IPS-20b (cell line): ENCODE measurements at regions not wholly inside any gene's neighbourhood (a gene's known extent, or its start where the extent isn't known, plus 50 kb on each side); places are given as distances from the start of the nearest gene placed in this dataset.

Source experiments
- H3K27ac ChIP-seq: one replicate; pipeline ENCODE4 v1.5.1; 2013; ENCODE audit warnings: low read length
- H3K27me3 ChIP-seq: 2 replicates; pipeline ENCODE4 v1.6.1; 2013; ENCODE audit warnings: mild to moderate bottlenecking, low read length, inconsistent platforms; ENCODE audit not compliant: insufficient read depth
- H3K36me3 ChIP-seq: 2 replicates; pipeline ENCODE4 v1.6.1; 2013; ENCODE audit warnings: low read depth, mild to moderate bottlenecking, inconsistent platforms, low read length, moderate library complexity; ENCODE audit not compliant: insufficient read depth
- H3K4me1 ChIP-seq: 2 replicates; pipeline ENCODE4 v1.6.1; 2013; ENCODE audit warnings: mild to moderate bottlenecking, control low read depth, inconsistent platforms, low read length, moderate library complexity; ENCODE audit not compliant: insufficient read depth
- H3K4me3 ChIP-seq: 2 replicates; pipeline ENCODE4 v1.5.1; 2013; ENCODE audit warnings: mild to moderate bottlenecking, low read length, inconsistent platforms
- H3K9ac ChIP-seq: 2 replicates; pipeline ENCODE4 v1.6.1; 2013; ENCODE audit warnings: low read depth, mild to moderate bottlenecking, inconsistent platforms, low read length, moderate library complexity
- H3K9me3 ChIP-seq: 2 replicates; pipeline ENCODE4 v1.6.1; 2013; ENCODE audit warnings: mild to moderate bottlenecking, low read depth, low read length, inconsistent platforms; ENCODE audit not compliant: insufficient read depth

GRCh38 chr4:31045151-31045550, 325.0 kb downstream of the PCDH7 start:
- Histone ChIP-seq H3K27me3 (no peaks in the 10 kb centered on the region), H3K9me3 (no peaks in the 10 kb centered on the region), H3K4me1 (peaks cover 32% of the 10 kb centered on the region), H3K9ac (no peak overlapping the region), H3K4me3 (no peak overlapping the region), H3K36me3 (no peaks in the 10 kb centered on the region), H3K27ac (no peak overlapping the region)

DNA sequence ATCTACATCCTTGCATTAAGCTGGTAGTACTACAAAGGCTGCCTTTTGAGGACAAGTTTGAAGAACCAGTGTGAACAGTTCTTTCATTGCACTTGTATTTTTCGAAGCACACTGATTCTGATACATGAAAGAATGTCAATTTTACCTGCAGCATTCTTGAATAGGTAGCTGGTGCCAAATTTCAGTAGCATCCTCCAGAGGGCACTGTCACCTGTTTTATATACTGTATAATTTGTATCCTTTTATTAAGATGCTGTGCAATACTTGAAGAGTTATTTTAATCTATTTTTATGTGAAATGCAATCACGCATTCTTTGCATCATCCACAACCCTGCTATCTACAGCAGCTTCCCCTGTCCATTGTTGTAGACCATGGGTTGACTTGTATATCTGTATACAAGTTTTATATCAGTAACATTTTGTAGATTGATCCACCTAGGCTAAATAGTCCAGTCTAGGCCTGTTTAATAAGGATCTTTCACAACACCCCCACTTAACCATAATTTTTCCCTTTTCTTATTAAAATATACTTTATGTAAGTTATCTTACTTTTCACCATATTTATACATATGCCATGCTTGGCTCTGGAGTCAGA, 325.7 kb downstream of the PCDH7 start:
- H3K36me3 ChIP-seq = no peaks in the 10 kb centered on the region

DNA sequence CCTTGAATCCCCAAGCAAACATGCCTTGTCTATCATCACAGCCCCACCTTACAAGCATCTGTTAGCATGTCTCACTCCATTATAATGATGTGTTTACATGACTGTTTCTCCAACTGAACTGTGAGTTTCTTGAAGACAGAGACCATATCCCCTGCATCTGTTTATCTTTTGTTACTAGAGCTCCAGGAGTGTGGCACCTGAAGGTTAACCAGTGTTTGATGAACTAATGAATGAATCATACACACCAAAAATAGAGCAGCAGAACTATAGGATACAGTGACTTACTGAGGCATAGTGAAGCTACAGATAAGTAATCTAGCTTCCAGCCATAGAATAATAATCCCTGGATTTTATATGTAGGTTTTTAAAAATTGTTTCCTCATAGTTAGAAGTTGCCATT, 331.0 kb downstream of the PCDH7 start:
- H3K4me1 ChIP-seq = no peaks in the 10 kb centered on the region
- H3K36me3 ChIP-seq = no peaks in the 10 kb centered on the region
- H3K9me3 ChIP-seq = no peaks in the 10 kb centered on the region
- H3K4me3 ChIP-seq = no peak overlapping the region
- H3K27ac ChIP-seq = no peak overlapping the region
- no peak overlapping the region for H3K9ac ChIP-seq
- H3K27me3 ChIP-seq = no peaks in the 10 kb centered on the region

More for the DNA sequence above, 325.7 kb downstream of the PCDH7 start:
- Histone ChIP-seq H3K9me3 (no peaks in the 10 kb centered on the region), H3K9ac (no peak overlapping the region), H3K27ac (no peak overlapping the region), H3K4me3 (no peak overlapping the region), H3K4me1 (peaks cover 27% of the 10 kb centered on the region), H3K27me3 (no peaks in the 10 kb centered on the region)

DNA sequence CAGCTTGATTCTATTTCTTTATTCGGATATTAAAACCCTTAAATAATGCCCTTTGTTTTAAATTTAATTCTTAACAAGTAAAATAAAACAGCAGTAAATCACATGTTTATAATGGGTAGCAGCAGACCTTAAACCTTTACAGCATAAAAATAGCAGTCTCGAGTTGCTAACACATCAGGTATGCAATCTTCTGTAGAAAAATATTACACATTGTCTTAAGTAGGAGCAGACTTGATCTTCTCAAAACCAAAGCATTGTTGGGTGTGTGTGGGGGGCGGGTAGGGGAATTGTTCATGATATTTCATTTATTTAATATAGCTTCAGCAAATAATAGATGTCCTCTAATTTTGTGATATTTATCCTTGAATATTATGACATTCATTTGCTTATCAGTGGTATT, 331.4 kb downstream of the PCDH7 start:
- Histone ChIP-seq H3K9me3 (no peaks in the 10 kb centered on the region), H3K4me1 (no peaks in the 10 kb centered on the region), H3K4me3 (no peak overlapping the region), H3K27ac (no peak overlapping the region), H3K9ac (no peak overlapping the region), H3K36me3 (no peaks in the 10 kb centered on the region), H3K27me3 (no peaks in the 10 kb centered on the region)

- no peaks in the 10 kb centered on the region for H3K9me3 ChIP-seq
- H3K27me3 ChIP-seq = no peaks in the 10 kb centered on the region
- H3K36me3 ChIP-seq = no peaks in the 10 kb centered on the region
- H3K4me1 ChIP-seq = no peaks in the 10 kb centered on the region
- no peak overlapping the region for H3K4me3 ChIP-seq
- no peak overlapping the region for H3K27ac ChIP-seq
- H3K9ac ChIP-seq = no peak overlapping the region
These were observed 332.4 kb downstream of the PCDH7 start for GRCh38 chr4:31052519-31052918.

GRCh38 chr4:31053451-31053850, 333.3 kb downstream of the PCDH7 start:
- H3K4me3 ChIP-seq = no peak overlapping the region
- H3K4me1 ChIP-seq = no peaks in the 10 kb centered on the region
- no peak overlapping the region for H3K9ac ChIP-seq
- no peak overlapping the region for H3K27ac ChIP-seq
- H3K9me3 ChIP-seq = no peaks in the 10 kb centered on the region
- H3K27me3 ChIP-seq = no peaks in the 10 kb centered on the region
- H3K36me3 ChIP-seq = no peaks in the 10 kb centered on the region

- Histone ChIP-seq H3K36me3 (no peaks in the 10 kb centered on the region), H3K4me3 (no peak overlapping the region), H3K27me3 (no peaks in the 10 kb centered on the region), H3K27ac (no peak overlapping the region), H3K9ac (no peak overlapping the region), H3K9me3 (no peaks in the 10 kb centered on the region), H3K4me1 (no peaks in the 10 kb centered on the region)
These were observed 334.1 kb downstream of the PCDH7 start for GRCh38 chr4:31054295-31054694.

- no peak overlapping the region for H3K4me3 ChIP-seq
- no peak overlapping the region for H3K9ac ChIP-seq
- H3K27ac ChIP-seq = no peak overlapping the region
- no peaks in the 10 kb centered on the region for H3K27me3 ChIP-seq
- no peaks in the 10 kb centered on the region; the same call in 1 of the 2 replicates for H3K4me1 ChIP-seq
- H3K36me3 ChIP-seq = no peaks in the 10 kb centered on the region
- H3K9me3 ChIP-seq = no peaks in the 10 kb centered on the region
These were observed 338.5 kb downstream of the PCDH7 start for GRCh38 chr4:31058656-31059055.

DNA sequence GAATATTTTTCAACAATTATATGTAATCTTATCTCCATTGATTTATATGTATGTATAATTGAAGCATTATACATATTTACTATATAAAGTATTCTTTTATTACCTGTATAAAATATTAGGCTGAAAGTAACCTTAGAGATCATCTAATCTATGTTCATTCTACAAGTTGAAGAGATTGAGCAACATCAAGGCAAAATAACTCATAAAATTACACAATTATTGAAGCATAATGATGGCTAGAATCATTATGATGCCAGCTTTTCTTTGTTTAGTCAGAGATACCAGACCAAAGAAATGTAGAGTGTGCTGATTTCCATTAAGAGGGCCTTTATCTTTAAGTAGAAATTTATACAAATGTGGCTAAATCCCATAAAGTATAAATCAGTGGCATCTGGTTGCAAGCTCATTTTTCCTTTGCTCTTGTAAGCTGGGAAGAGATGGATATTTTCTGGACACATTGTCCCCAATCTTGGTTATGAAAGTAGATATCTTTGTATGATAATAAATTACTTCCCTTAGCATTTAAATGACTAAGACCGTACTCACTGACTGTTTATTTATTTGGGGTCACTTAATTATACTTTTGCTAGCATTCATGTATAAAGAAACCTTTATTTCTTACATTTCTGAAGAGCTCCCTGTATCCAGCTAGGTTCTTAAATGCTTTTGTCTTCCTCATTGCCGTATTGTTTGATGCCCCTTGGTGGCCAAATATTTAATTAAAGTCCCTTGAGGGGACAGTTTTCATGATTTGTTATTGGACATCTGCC, 339.8 kb downstream of the PCDH7 start:
- Histone ChIP-seq H3K9me3 (no peaks in the 10 kb centered on the region), H3K27ac (no peak overlapping the region), H3K36me3 (no peaks in the 10 kb centered on the region), H3K4me1 (no peaks in the 10 kb centered on the region; the same call in 1 of the 2 replicates), H3K9ac (no peak overlapping the region), H3K27me3 (no peaks in the 10 kb centered on the region), H3K4me3 (no peak overlapping the region)

DNA sequence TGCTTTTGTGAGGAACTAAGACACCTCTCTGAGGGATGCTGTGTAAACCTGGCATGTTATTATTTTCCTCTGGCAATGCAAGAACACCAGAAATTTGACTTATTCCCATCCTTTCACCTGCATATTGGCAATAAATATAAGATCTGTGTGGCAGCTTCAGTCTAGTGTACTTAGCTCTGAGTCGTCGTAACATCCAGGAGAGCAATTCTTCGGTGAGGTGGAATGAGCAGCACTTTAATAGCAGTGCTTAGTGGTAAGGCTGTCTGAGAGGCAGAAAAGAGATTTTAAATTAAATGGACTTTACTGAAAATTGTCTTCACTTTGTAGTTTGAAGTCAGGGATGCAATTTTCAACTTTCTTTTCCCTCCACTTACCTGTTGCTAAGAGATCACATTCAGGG, 344.9 kb downstream of the PCDH7 start:
- Histone ChIP-seq H3K4me3 (no peak overlapping the region), H3K9me3 (no peaks in the 10 kb centered on the region), H3K27ac (no peak overlapping the region), H3K4me1 (peaks cover 6% of the 10 kb centered on the region; the same call in 1 of the 2 replicates), H3K36me3 (no peaks in the 10 kb centered on the region), H3K27me3 (no peaks in the 10 kb centered on the region), H3K9ac (no peak overlapping the region)

DNA sequence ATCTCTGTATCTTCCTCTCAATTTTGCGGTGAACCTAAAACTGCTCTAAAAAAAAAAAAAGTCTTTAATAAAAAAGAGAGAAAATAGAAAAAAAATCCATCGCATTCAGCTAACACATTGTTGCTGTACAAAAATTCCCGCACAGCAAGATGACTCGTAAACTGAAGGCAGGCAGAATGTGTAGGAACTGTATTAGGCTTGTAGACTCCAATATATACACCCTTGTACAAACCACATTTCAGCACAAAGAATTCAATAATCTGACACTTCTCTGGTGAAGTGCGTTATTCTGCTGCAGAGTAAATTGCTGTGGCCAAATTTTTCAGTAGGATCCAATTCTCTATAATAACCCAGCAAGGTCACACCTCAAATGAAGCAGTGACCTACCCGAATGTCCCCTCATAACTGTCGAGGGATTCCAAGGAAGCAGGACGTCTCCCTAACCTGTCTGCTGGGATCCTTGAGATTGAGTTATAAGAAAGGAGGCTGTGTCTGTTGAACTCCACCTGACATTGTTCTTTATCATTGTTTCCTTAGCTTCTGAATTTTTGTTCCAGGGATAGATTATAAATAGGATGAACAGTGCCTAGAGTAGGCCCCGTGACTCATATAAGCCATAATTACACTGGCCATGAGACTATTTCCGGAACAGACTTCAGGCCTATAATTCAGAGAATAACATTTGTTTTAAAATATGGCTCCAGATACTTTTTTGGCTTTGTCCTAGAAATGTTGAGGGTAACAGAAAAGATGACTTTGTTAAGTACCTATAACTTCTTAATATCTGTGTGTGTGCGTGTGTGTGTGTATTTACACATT, 348.3 kb downstream of the PCDH7 start:
- H3K27ac ChIP-seq = no peak overlapping the region
- H3K9ac ChIP-seq = no peak overlapping the region
- no peaks in the 10 kb centered on the region for H3K36me3 ChIP-seq
- H3K27me3 ChIP-seq = no peaks in the 10 kb centered on the region
- H3K4me1 ChIP-seq = peaks cover 6% of the 10 kb centered on the region; the same call in 1 of the 2 replicates
- no peaks in the 10 kb centered on the region for H3K9me3 ChIP-seq
- H3K4me3 ChIP-seq = no peak overlapping the region
